HepG2 (cell line): ENCODE measurements at regions not wholly inside any gene's neighbourhood (a gene's known extent, or its start where the extent isn't known, plus 50 kb on each side); places are given as distances from the start of the nearest gene placed in this dataset.

ENCODE experiments used
- EZH2 ChIP-seq: conservative IDR thresholded peaks from 2 replicates; pipeline ENCODE4 v1.6.1; 2012; ENCODE audit warnings: mild to moderate bottlenecking, low read depth, low read length, moderate library complexity
- FOXM1 ChIP-seq: sonication (generic); formaldehyde crosslinking; IDR thresholded peaks from 2 replicates; pipeline ENCODE4 v1.5.0; 2020; ENCODE audit warnings: missing genetic modification reagents
- GTF2F1 ChIP-seq: fragments of 150-350 bp; IDR thresholded peaks from 2 replicates; pipeline ENCODE4 v1.6.1; 2014; ENCODE audit warnings: low read length
- TAF1 ChIP-seq: sonication (generic); formaldehyde crosslinking; IDR thresholded peaks from 2 replicates; pipeline ENCODE4 v1.4.0; 2020; ENCODE audit warnings: missing genetic modification reagents
- TEAD2 ChIP-seq: sonication (generic); formaldehyde crosslinking; IDR thresholded peaks from 2 replicates; pipeline ENCODE4 v1.9.0; 2021; ENCODE audit warnings: missing genetic modification reagents
- ZKSCAN5 ChIP-seq: sonication (generic); formaldehyde crosslinking; IDR thresholded peaks from 2 replicates; pipeline ENCODE4 v1.5.1; 2020; ENCODE audit warnings: mild to moderate bottlenecking, missing genetic modification reagents
- ZNF143 ChIP-seq: sonication (generic); formaldehyde crosslinking; IDR thresholded peaks from 2 replicates; pipeline ENCODE4 v1.4.0; 2020; ENCODE audit warnings: missing genetic modification reagents
- TF ChIP-seq, protein P1 (sequence below): sonication (generic); formaldehyde crosslinking; IDR thresholded peaks from 2 replicates; pipeline ENCODE4 v1.4.0; 2020; ENCODE audit warnings: missing genetic modification reagents
- TF ChIP-seq, protein P2 (sequence below), 2 experiments: sonication (generic) in 1 of 2; formaldehyde crosslinking in 1 of 2; IDR thresholded peaks; 2 replicates each; pipeline versions ENCODE4 v1.5.1 to v1.6.1; 2011 to 2020; ENCODE audit warnings: borderline replicate concordance in 1 of 2, low read depth in 1 of 2, low read length in 1 of 2, mild to moderate bottlenecking in 1 of 2, missing genetic modification reagents in 1 of 2, moderate library complexity in 1 of 2
- TF ChIP-seq, protein P3 (sequence below): sonication (generic); formaldehyde crosslinking; IDR thresholded peaks from 2 replicates; pipeline ENCODE4 v1.8.1; 2023; ENCODE audit warnings: missing genetic modification reagents, inconsistent platforms, borderline replicate concordance
- TF ChIP-seq, protein P4 (sequence below): sonication (generic); formaldehyde crosslinking; IDR thresholded peaks from 2 replicates; pipeline ENCODE4 v1.4.0; 2020; ENCODE audit warnings: missing genetic modification reagents

DNA sequence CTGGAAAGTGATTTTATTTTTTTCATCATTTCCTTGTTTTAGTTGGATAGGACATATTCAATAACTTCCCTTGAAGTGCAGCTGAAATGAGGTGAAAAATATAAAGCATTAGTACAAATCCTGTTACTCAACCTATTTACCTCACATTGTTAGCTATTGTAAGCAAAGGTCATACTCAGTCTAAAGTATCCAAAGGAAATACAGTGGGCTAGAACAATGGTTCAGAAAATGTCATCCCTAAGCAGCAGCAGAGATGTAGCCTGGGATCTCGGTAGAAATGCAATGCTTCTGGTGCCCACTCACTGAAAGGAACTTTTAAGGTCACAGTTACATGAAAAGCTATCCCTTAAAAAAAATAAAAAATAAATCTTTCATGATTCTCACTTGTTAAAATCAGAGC lies 300.6 kb downstream of the PPP4R3C start:
- TF ChIP-seq, protein P1, sequence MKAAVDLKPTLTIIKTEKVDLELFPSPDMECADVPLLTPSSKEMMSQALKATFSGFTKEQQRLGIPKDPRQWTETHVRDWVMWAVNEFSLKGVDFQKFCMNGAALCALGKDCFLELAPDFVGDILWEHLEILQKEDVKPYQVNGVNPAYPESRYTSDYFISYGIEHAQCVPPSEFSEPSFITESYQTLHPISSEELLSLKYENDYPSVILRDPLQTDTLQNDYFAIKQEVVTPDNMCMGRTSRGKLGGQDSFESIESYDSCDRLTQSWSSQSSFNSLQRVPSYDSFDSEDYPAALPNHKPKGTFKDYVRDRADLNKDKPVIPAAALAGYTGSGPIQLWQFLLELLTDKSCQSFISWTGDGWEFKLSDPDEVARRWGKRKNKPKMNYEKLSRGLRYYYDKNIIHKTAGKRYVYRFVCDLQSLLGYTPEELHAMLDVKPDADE (CRISPR knock-in tag), result no peak
- TF ChIP-seq ZKSCAN5 (no peak), GTF2F1 (no peak), EZH2 (no peak), TEAD2 (CRISPR knock-in tag) (no peak), ZNF143 (CRISPR knock-in tag) (no peak), FOXM1 (CRISPR knock-in tag) (no peak), TAF1 (CRISPR knock-in tag) (no peak)
- TF ChIP-seq, protein P2, sequence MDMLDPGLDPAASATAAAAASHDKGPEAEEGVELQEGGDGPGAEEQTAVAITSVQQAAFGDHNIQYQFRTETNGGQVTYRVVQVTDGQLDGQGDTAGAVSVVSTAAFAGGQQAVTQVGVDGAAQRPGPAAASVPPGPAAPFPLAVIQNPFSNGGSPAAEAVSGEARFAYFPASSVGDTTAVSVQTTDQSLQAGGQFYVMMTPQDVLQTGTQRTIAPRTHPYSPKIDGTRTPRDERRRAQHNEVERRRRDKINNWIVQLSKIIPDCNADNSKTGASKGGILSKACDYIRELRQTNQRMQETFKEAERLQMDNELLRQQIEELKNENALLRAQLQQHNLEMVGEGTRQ (IDR thresholded peaks at IDR 0.05; ENCODE audit: low read depth, low read length), result no peak
- TF ChIP-seq, protein P2 (CRISPR knock-in tag; IDR thresholded peaks at IDR 0.05; ENCODE audit: borderline replicate concordance), result no peak
- TF ChIP-seq, protein P3, sequence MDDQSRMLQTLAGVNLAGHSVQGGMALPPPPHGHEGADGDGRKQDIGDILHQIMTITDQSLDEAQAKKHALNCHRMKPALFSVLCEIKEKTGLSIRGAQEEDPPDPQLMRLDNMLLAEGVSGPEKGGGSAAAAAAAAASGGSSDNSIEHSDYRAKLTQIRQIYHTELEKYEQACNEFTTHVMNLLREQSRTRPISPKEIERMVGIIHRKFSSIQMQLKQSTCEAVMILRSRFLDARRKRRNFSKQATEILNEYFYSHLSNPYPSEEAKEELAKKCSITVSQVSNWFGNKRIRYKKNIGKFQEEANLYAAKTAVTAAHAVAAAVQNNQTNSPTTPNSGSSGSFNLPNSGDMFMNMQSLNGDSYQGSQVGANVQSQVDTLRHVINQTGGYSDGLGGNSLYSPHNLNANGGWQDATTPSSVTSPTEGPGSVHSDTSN (CRISPR knock-in tag), result no peak
- TF ChIP-seq, protein P4, sequence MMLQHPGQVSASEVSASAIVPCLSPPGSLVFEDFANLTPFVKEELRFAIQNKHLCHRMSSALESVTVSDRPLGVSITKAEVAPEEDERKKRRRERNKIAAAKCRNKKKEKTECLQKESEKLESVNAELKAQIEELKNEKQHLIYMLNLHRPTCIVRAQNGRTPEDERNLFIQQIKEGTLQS (CRISPR knock-in tag), result no peak
